Neural cell (in vitro differentiated cells): ENCODE measurements at regions not wholly inside any gene's neighbourhood (a gene's known extent, or its start where the extent isn't known, plus 50 kb on each side); places are given as distances from the start of the nearest gene placed in this dataset.

Experiments
- H2AFZ ChIP-seq: fragments of 200-600, 300-800 bp; sonication (generic), shearing (Covaris generic); 2 replicates; pipeline ENCODE4 v1.6.0; 2014; ENCODE audit warnings: low read depth, mild to moderate bottlenecking, antibody characterized with exemption, low read length, moderate library complexity
- H3F3A ChIP-seq: fragments of 200-600 bp; shearing (Covaris generic); 2 replicates; pipeline ENCODE4 v1.6.1; 2016; ENCODE audit warnings: mild to moderate bottlenecking, moderate library complexity, mixed read lengths, antibody characterized with exemption, low read length; ENCODE audit not compliant: insufficient read depth, poor library complexity, severe bottlenecking
- H3K27ac ChIP-seq: fragments of 200-600, 300-800 bp; sonication (generic), shearing (Covaris generic); 2 replicates; pipeline ENCODE4 v1.5.1; 2014; ENCODE audit warnings: mild to moderate bottlenecking, low read length, moderate library complexity
- H3K27me3 ChIP-seq: fragments of 300-800, 200-600 bp; sonication (generic), shearing (Covaris generic); 2 replicates; pipeline ENCODE4 v1.6.0; 2014; ENCODE audit warnings: mild to moderate bottlenecking, low read depth, low read length, moderate library complexity; ENCODE audit not compliant: insufficient read depth
- H3K36me3 ChIP-seq: fragments of 300-800, 200-600 bp; sonication (generic), shearing (Covaris generic); 2 replicates; pipeline ENCODE4 v1.5.1; 2014; ENCODE audit warnings: mild to moderate bottlenecking, antibody characterized with exemption, low read length, moderate library complexity; ENCODE audit not compliant: insufficient read depth
- H3K4me2 ChIP-seq: fragments of 300-800, 200-600 bp; sonication (generic), shearing (Covaris generic); 2 replicates; pipeline ENCODE4 v1.6.0; 2014; ENCODE audit warnings: mild to moderate bottlenecking, low read length
- H3K4me3 ChIP-seq: fragments of 300-800, 200-600 bp; sonication (generic), shearing (Covaris generic); 2 replicates; pipeline ENCODE4 v1.5.1; 2014; ENCODE audit warnings: mild to moderate bottlenecking, low read length, moderate library complexity
- H3K79me2 ChIP-seq: fragments of 200-600 bp; shearing (Covaris generic); replicated peaks from 2 replicates; pipeline ENCODE4 v1.6.0; 2014; ENCODE audit warnings: mild to moderate bottlenecking, low read length, moderate library complexity; ENCODE audit not compliant: insufficient read depth
- H3K9ac ChIP-seq: fragments of 300-800, 200-600 bp; sonication (generic), shearing (Covaris generic); 2 replicates; pipeline ENCODE4 v1.6.1; 2016; ENCODE audit warnings: mild to moderate bottlenecking, low read length, mixed read lengths
- H3K9me2 ChIP-seq: fragments of 200-600 bp; shearing (Covaris generic); 2 replicates; pipeline ENCODE4 v1.6.1; 2016; ENCODE audit warnings: mild to moderate bottlenecking, low read length, mixed read lengths; ENCODE audit not compliant: insufficient read depth
- H3K9me3 ChIP-seq: fragments of 200-600, 300-800 bp; sonication (generic), shearing (Covaris generic); 2 replicates; pipeline ENCODE4 v1.6.1; 2016; ENCODE audit warnings: mild to moderate bottlenecking, mixed run types, low read length, moderate library complexity, mixed read lengths
- H4K20me1 ChIP-seq: fragments of 200-600 bp; shearing (Covaris generic); 2 replicates; pipeline ENCODE4 v1.6.1; 2016; ENCODE audit warnings: mild to moderate bottlenecking, mixed run types; ENCODE audit not compliant: insufficient read depth
- EP300 ChIP-seq: fragments of 450-650 bp; conservative IDR thresholded peaks from 2 replicates; pipeline ENCODE4 v1.6.1; 2014; ENCODE audit warnings: antibody characterized with exemption, mild to moderate bottlenecking, moderate library complexity; ENCODE audit not compliant: poor library complexity, severe bottlenecking
- EZH2 ChIP-seq: fragments of 200-600, 300-800 bp; shearing (Covaris generic), sonication (generic); IDR thresholded peaks from 2 replicates; pipeline ENCODE4 v1.6.1; 2014; ENCODE audit warnings: antibody characterized with exemption, low read length, borderline replicate concordance, mild to moderate bottlenecking; ENCODE audit not compliant: insufficient read depth, poor library complexity, severe bottlenecking
- MXI1 ChIP-seq: fragments of 450-650 bp; conservative IDR thresholded peaks from 2 replicates; pipeline ENCODE4 v1.6.1; 2014; ENCODE audit warnings: antibody characterized with exemption, mild to moderate bottlenecking; ENCODE audit not compliant: poor library complexity, severe bottlenecking
- POLR2AphosphoS5 ChIP-seq: IDR thresholded peaks from 2 replicates; pipeline ENCODE4 v1.6.1; 2012
- RAD21 ChIP-seq: fragments of 450-650 bp; conservative IDR thresholded peaks from 2 replicates; pipeline ENCODE4 v1.6.1; 2014; ENCODE audit warnings: antibody characterized with exemption, mild to moderate bottlenecking, moderate library complexity
- REST ChIP-seq: IDR thresholded peaks from 2 replicates; pipeline ENCODE4 v1.6.1; 2012; ENCODE audit warnings: borderline replicate concordance
- SMC3 ChIP-seq: fragments of 450-650 bp; conservative IDR thresholded peaks from 2 replicates; pipeline ENCODE4 v1.6.1; 2014; ENCODE audit warnings: antibody characterized with exemption, mild to moderate bottlenecking, moderate library complexity; ENCODE audit not compliant: poor library complexity
- TAF1 ChIP-seq: IDR thresholded peaks from 2 replicates; pipeline ENCODE4 v1.6.1; 2012; ENCODE audit warnings: low read depth

- H3K27me3 ChIP-seq: no peaks in the 10 kb centered on the region
- no peaks in the 10 kb centered on the region for H3K79me2 ChIP-seq
- H3K9me2 ChIP-seq: no peaks in the 10 kb centered on the region
- no peak overlapping the region for H3K27ac ChIP-seq
- no peak overlapping the region for H2AFZ ChIP-seq
- no peak overlapping the region for H3K4me2 ChIP-seq
- no peaks in the 10 kb centered on the region for H3F3A ChIP-seq
- no peak for TF ChIP-seq TAF1
- TF ChIP-seq SMC3: no peak
- H3K9ac ChIP-seq: no peak overlapping the region
- H3K9me3 ChIP-seq: no peaks in the 10 kb centered on the region
- no peak overlapping the region for H3K4me3 ChIP-seq
- no peaks in the 10 kb centered on the region for H4K20me1 ChIP-seq
- H3K36me3 ChIP-seq: no peaks in the 10 kb centered on the region
These were observed 613.7 kb upstream of the ACVR2A start for GRCh38 chr2:147231081-147231480.

- no peak overlapping the region for H2AFZ ChIP-seq
- H4K20me1 ChIP-seq: no peaks in the 10 kb centered on the region
- TF ChIP-seq SMC3 (no peak), REST (no peak)
- no peak overlapping the region for H3K4me3 ChIP-seq
- no peaks in the 10 kb centered on the region for H3K79me2 ChIP-seq
- H3K9ac ChIP-seq: no peak overlapping the region
- no peak overlapping the region for H3K4me2 ChIP-seq
- no peaks in the 10 kb centered on the region for H3K36me3 ChIP-seq
- H3K27me3 ChIP-seq: no peaks in the 10 kb centered on the region
- no peaks in the 10 kb centered on the region for H3F3A ChIP-seq
- no peaks in the 10 kb centered on the region for H3K9me3 ChIP-seq
- H3K9me2 ChIP-seq: no peaks in the 10 kb centered on the region
- H3K27ac ChIP-seq: no peak overlapping the region
These were observed 617.5 kb upstream of the ACVR2A start for GRCh38 chr2:147227313-147227712.

- Histone ChIP-seq H4K20me1 (no peaks in the 10 kb centered on the region), H3K27me3 (no peaks in the 10 kb centered on the region), H3K27ac (no peak overlapping the region), H3F3A (no peaks in the 10 kb centered on the region), H3K36me3 (no peaks in the 10 kb centered on the region), H2AFZ (no peak overlapping the region), H3K9me2 (no peaks in the 10 kb centered on the region), H3K9me3 (no peaks in the 10 kb centered on the region), H3K4me3 (no peak overlapping the region), H3K79me2 (no peaks in the 10 kb centered on the region), H3K9ac (no peak overlapping the region), H3K4me2 (no peak overlapping the region)
- no peak for TF ChIP-seq SMC3
- no peak for TF ChIP-seq EZH2
- TF ChIP-seq REST: no peak
- TF ChIP-seq EP300: no peak
- TF ChIP-seq RAD21: no peak
- TF ChIP-seq MXI1: no peak
- no peak for TF ChIP-seq POLR2AphosphoS5
These were observed 620.8 kb upstream of the ACVR2A start for GRCh38 chr2:147224070-147224469.
